Fibroblast of peridontal ligament (primary cell): ENCODE measurements at regions not wholly inside any gene's neighbourhood (a gene's known extent, or its start where the extent isn't known, plus 50 kb on each side); places are given as distances from the start of the nearest gene placed in this dataset.
A peak's percentile ranks its signal among the peaks of the same experiment; 100 is the strongest.

Experiments
- DNase-seq: peaks from one replicate; pipeline ENCODE4 v3.0.0-alpha.2; 2010; ENCODE audit errors: extremely low read depth

GRCh38 chrX:142149919-142150318 is 55.2 kb downstream of the MAGEC2 start:
- DNase-seq: no peak

GRCh38 chrX:142134533-142134932 is 70.6 kb downstream of the MAGEC2 start:
- no peak for DNase-seq

GRCh38 chrX:142096253-142096652 is 108.8 kb downstream of the MAGEC2 start:
- no peak for DNase-seq

DNA sequence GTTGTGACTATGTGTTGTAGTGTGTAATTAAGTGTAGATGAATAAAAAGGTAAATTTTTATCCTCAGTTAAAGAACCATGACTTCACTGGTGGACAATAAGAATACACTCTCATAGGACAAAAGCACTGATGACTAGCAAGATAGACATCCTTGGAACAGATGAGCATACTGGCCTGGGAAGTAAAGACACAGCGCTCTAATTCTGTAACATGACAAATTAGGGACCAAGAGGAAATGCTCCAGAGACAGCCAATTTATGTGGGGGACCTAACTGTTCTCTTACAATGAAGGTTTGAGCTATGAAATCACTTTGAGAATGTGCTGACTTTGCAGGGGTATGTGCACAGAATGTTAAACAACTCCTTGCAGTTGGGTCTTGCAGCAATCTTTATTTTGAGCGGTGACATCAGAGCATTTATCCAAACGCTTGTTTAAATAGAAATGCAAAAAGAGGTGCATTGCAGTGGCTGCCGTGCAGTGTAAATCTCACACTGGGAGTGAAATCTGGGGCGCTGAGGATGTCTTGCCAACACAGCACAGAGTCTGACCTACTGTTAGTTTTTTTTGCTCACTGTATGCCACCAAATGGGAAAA is 109.3 kb downstream of the MAGEC2 start:
- no peak for DNase-seq

- DNase-seq: peak; percentile 17
Measured at GRCh38 chrX:142089193-142089592, 115.9 kb downstream of the MAGEC2 start.

GRCh38 chrX:142084611-142085010 is 120.5 kb downstream of the MAGEC2 start:
- DNase-seq: no peak

DNA sequence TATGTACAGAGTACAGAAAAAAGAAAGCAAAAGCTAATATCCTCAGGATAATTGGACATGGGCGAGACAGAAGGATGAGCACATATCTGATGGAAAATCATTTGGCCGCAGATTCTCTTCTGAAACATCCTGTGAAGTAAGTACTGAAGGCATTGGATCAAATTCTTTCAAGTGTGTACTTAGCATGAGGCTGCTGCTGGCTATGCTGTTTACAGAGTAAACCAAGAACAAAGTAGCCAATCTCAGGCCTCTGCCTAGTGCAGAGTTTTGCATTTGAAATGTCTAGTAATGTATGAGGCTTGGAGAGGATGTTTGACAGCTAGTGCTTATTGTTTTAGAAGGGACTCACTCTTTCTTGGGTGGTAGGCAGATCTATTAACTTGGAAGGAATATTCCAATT is 128.5 kb downstream of the MAGEC2 start:
- DNase-seq: no peak

DNA sequence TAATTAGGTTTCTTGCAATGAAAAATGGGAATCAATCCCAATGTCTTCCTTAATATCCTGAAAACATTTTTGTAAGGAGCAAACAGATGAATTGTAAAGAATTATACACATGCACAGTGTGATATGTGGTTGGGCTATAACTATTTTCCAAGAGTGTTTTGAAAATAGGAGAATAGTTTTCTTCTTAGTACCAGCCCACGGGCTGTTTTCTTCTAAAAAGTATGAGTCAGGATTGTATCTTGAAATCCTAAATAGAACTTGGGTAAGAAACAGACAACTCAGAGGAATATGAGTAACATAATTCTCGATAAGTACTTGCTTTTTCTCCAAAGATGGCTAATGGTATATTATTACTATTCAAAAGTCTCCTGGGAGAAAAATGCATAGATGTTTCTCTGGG is 136.7 kb downstream of the MAGEC2 start:
- DNase-seq: no peak

DNA sequence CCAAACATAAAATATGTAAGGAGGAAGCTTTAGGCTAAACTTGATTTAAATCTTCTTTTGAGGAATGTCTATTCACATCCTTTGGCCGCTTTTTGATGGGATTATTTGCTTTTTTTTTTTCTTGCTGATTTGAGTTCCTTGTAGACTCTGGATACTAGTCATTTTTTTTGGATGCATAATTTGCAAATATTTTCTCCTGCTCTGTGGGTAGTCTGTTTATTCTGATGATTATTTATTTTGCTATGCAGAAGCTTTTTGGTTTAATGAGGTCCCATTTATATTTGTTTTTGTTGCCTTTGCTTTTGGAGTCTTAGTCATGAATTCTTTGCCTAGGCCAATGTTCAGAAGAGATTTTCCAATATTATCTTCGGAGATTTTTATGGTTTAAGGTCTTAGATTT is 144.9 kb downstream of the MAGEC2 start:
- no peak for DNase-seq

DNA sequence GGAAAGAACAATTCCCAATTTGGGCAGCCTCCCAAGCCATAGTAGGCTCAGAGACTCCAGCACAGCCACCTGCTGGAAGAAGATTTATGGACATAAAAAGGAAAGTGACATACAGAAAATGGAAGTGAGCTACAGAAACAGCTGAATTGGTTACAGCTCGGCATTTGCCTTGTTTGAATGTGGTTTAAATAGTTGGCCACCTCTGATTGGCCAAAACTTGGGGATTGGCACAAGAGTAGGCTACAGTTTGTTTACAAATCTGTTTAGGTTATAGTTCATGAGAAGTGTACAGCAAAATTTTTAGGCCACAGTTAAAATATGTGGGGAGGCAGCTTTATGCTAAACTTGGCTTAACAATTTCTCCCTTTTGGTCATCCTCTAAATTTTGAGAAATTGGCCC is 150.4 kb downstream of the MAGEC1 start:
- DNase-seq: no peak

- no peak for DNase-seq
Measured at GRCh38 chrX:142052238-142052637, 148.5 kb downstream of the MAGEC1 start.

GRCh38 chrX:142043196-142043595 is 139.5 kb downstream of the MAGEC1 start:
- DNase-seq: no peak

- no peak for DNase-seq
Measured at GRCh38 chrX:142040906-142041305, 137.2 kb downstream of the MAGEC1 start.

DNA sequence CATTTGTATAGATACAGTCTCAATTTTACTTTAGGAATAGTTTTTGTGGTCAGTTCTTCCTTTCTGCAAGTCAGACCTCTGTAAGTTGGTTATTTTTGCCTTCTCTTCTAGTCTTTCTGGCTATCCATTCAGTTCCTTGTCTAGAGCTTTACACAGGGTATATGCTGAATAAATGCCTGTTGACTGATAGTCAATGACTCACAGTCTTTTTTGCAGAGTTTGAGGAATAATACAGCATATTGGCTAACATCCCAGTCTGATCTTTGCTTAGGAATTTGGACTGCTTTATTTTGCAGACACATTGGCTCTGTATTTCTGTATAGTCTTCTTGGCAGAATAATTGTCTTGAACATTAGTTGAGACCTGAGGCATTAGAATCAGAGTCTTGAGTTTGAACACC is 132.4 kb downstream of the MAGEC1 start:
- peak; percentile 4 for DNase-seq

- no peak for DNase-seq
Measured at GRCh38 chrX:142005532-142005931, 101.8 kb downstream of the MAGEC1 start.

GRCh38 chrX:142002471-142002870 is 98.8 kb downstream of the MAGEC1 start:
- no peak for DNase-seq

GRCh38 chrX:142001934-142002333 is 98.2 kb downstream of the MAGEC1 start:
- no peak for DNase-seq

DNA sequence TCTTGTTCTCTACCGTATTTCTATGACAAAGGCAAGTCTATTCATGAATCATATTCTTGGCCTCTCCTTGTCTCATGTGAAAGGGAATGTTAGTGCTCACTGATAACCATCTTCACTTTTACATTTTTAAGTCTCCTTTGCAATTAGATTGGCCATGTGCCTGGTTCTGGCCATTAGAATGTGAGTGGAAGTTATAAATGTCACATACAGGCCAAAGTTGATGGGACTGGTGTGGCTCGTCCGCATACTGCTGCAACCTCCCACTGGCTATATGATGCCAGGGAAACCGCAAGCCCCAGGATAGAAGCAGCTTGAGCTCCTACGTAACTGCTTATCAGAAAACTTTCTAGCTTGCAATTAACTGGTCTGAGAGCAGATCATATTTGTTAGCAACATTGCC is 86.1 kb downstream of the MAGEC1 start:
- no peak for DNase-seq

DNA sequence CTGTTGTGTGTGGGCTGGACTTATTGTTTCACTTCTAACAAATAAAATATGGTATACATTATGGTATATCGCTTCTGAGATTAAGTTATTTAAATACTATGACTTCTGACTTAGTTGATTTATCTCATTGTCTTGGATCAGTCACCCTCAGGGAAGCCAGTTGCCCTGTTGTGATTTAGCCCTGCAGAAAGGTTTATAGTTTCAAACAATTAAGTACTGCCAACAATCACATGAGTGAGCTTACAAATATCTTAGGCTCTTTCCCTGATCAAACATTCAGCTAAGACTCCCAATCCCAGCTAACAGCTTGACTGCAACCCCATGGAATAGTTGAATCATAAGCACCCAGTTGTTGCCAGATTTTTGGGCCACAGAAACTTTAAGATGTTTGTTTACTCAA is 85.4 kb downstream of the MAGEC1 start:
- peak; percentile 0 for DNase-seq

- DNase-seq: no peak
Measured at GRCh38 chrX:141982296-141982695, 78.6 kb downstream of the MAGEC1 start.

DNA sequence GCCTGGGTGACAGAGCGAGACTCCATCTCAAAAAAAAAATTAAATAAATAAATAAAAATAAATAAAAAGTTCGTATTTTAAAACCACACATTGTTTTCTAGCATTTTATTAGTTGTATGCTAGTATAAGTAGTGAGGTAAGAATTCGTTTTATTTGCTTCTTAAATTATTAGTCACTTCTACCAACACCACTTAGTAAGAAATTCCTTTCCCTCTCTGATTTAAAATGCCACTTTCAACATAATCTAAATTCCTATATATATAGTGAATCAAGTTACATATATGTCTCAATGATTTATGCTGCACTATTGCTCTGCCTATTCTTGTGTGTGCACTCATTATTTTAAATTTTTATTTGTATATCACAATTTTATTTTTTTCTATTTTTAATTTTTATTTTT is 72.1 kb downstream of the MAGEC1 start:
- no peak for DNase-seq

- no peak for DNase-seq
Measured at GRCh38 chrX:141969706-141970105, 66.0 kb downstream of the MAGEC1 start.

- DNase-seq: no peak
Measured at GRCh38 chrX:141960578-141960977, 56.9 kb downstream of the MAGEC1 start.
